Natural killer cell treated with Interleukin-12 subunit alpha and Interleukin-12 subunit beta and Interleukin-15 and Interleukin-18, amount 100 ng/mL, for 72 hours (primary cell): ENCODE measurements at regions not wholly inside any gene's neighbourhood (a gene's known extent, or its start where the extent isn't known, plus 50 kb on each side); places are given as distances from the start of the nearest gene placed in this dataset.

Source experiments
- ATAC-seq, 2 donors: fragments of 150-1000 bp; cut with Tn5 transposase in 1 of 2; sonication (Bioruptor Pico), chemical (Tn5 transposase) in 1 of 2; 2 replicates each; pipeline ENCODE4 v1.10.0; 2021
- DNase-seq: peaks from one replicate; pipeline ENCODE4 v3.0.0; 2022; ENCODE audit warnings: low spot score
- H3K27ac Mint-ChIP-seq, 2 donors: 1 replicate in 1 of 2; 2 replicates in 1 of 2; pipeline ENCODE4 v1.8.0; 2022; ENCODE audit warnings: mixed read lengths in 2 of 2, mild to moderate bottlenecking in 1 of 2, moderate library complexity in 1 of 2
- H3K27me3 Mint-ChIP-seq, 2 donors: 1 replicate in 1 of 2; 2 replicates in 1 of 2; pipeline ENCODE4 v1.8.0; 2022; ENCODE audit warnings: mixed read lengths in 2 of 2
- H3K36me3 Mint-ChIP-seq: one replicate; pipeline ENCODE4 v1.8.0; 2022; ENCODE audit warnings: mixed read lengths
- H3K4me1 Mint-ChIP-seq, 2 donors: 1 replicate in 1 of 2; 2 replicates in 1 of 2; pipeline ENCODE4 v1.8.0; 2022; ENCODE audit warnings: low read depth in 2 of 2, mixed read lengths in 2 of 2, mild to moderate bottlenecking in 1 of 2
- H3K4me3 Mint-ChIP-seq: one replicate; pipeline ENCODE4 v1.8.0; 2022; ENCODE audit warnings: mixed read lengths
- H3K9me3 Mint-ChIP-seq: 2 replicates; pipeline ENCODE4 v1.8.0; 2022; ENCODE audit warnings: mixed read lengths

DNA sequence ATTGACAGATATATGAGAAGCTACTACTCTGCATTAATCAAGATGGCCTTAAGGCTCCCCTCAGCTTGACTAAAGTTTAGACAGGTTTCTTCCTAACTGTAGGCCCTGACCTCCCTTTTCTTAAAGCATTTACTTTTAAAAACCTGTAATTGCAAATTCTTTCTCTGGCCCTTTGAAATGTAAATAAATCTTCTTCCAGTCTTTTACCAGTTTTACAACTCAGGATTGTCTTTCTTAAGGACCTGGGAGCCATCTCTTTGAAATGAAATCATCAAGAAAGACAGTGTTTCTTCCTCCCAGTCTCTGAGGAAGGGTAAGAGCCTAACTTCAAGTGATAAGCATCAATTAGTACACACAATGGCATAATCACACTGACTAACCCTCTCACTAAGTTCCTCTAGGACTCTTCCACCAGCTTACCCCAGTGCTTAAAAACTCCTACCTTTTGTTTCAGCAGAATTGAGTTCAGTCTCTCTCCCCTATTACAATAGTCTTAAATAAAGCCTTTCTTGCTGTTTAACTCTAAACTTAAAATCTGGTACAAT, 58.7 kb upstream of the CDH20 start:
- H3K36me3 Mint-ChIP-seq = no peaks in the 10 kb centered on the region
- H3K27me3 Mint-ChIP-seq = no peaks in the 10 kb centered on the region
- no peak for DNase-seq
- no peak overlapping the region for H3K27ac Mint-ChIP-seq
- H3K4me1 Mint-ChIP-seq = no peaks in the 10 kb centered on the region
- ATAC-seq = no peak
- peaks cover 11% of the 10 kb centered on the region for H3K9me3 Mint-ChIP-seq
- H3K4me3 Mint-ChIP-seq = no peak overlapping the region

- no peak overlapping the region for H3K27ac Mint-ChIP-seq
- H3K36me3 Mint-ChIP-seq = no peaks in the 10 kb centered on the region
- no peak overlapping the region for H3K4me3 Mint-ChIP-seq
- H3K9me3 Mint-ChIP-seq = peaks cover 15% of the 10 kb centered on the region
- no peak for DNase-seq
- no peak for ATAC-seq
- no peaks in the 10 kb centered on the region for H3K4me1 Mint-ChIP-seq
- H3K27me3 Mint-ChIP-seq = no peaks in the 10 kb centered on the region
Observed at GRCh38 chr18:61277808-61278207, 55.4 kb upstream of the CDH20 start.

DNA sequence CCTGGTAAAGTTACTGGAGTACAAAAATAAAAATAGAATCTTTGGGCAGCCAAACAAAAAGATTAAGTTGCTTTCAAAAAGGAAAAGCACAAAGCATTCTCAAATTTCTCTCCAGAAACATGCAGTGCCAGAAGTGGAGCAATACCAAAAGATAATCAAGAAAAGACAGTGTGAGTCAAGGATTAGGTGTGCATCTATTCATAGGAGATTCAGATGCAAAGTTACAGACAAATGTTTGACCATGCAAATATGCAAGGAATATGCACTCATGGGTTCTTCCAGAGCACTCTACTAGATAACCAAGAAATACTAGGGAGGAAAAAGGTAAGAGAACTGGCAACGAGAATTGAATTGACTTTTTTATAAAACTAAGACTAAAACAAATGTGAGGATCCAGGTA, 51.8 kb upstream of the CDH20 start:
- H3K36me3 Mint-ChIP-seq = no peaks in the 10 kb centered on the region

GRCh38 chr18:61282926-61283325, 50.3 kb upstream of the CDH20 start:
- Mint-ChIP-seq H3K4me1 (no peaks in the 10 kb centered on the region), H3K27ac (no peak overlapping the region), H3K9me3 (peaks cover 4% of the 10 kb centered on the region), H3K4me3 (no peak overlapping the region), H3K27me3 (no peaks in the 10 kb centered on the region), H3K36me3 (no peaks in the 10 kb centered on the region)
- DNase-seq (no peak), ATAC-seq (no peak)

More for the DNA sequence above, 51.8 kb upstream of the CDH20 start:
- H3K27me3 Mint-ChIP-seq = no peaks in the 10 kb centered on the region
- peaks cover 8% of the 10 kb centered on the region for H3K9me3 Mint-ChIP-seq
- no peak overlapping the region for H3K27ac Mint-ChIP-seq
- H3K4me1 Mint-ChIP-seq = no peaks in the 10 kb centered on the region
- ATAC-seq (no peak), DNase-seq (no peak)
- H3K4me3 Mint-ChIP-seq = no peak overlapping the region
